Uterus (tissue), 2 donors: ENCODE measurements at regions not wholly inside any gene's neighbourhood (a gene's known extent, or its start where the extent isn't known, plus 50 kb on each side); places are given as distances from the start of the nearest gene placed in this dataset.

ENCODE experiments used
- POLR2A ChIP-seq, 2 donors: fragments of 450-650 bp; IDR thresholded peaks; one replicate each; pipeline ENCODE4 v1.6.1; 2016; ENCODE audit warnings: antibody characterized with exemption in 2 of 2, mild to moderate bottlenecking in 1 of 2, moderate library complexity in 1 of 2
- TF ChIP-seq, protein P1 (sequence below), 4 experiments: fragments of 200-600 bp in 2 of 4; fragments of 450-650 bp in 2 of 4; sonication (generic) in 2 of 4; IDR thresholded peaks; one replicate each; pipeline ENCODE4 v1.5.1; 2016 to 2019; ENCODE audit warnings: antibody characterized with exemption in 4 of 4, mild to moderate bottlenecking in 2 of 4, moderate library complexity in 1 of 4

GRCh38 chr3:178329936-178330335, 206.3 kb upstream of the KCNMB2 start:
- TF ChIP-seq, protein P1, sequence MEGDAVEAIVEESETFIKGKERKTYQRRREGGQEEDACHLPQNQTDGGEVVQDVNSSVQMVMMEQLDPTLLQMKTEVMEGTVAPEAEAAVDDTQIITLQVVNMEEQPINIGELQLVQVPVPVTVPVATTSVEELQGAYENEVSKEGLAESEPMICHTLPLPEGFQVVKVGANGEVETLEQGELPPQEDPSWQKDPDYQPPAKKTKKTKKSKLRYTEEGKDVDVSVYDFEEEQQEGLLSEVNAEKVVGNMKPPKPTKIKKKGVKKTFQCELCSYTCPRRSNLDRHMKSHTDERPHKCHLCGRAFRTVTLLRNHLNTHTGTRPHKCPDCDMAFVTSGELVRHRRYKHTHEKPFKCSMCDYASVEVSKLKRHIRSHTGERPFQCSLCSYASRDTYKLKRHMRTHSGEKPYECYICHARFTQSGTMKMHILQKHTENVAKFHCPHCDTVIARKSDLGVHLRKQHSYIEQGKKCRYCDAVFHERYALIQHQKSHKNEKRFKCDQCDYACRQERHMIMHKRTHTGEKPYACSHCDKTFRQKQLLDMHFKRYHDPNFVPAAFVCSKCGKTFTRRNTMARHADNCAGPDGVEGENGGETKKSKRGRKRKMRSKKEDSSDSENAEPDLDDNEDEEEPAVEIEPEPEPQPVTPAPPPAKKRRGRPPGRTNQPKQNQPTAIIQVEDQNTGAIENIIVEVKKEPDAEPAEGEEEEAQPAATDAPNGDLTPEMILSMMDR (IDR thresholded peaks at IDR 0.05): no peak
- no peak for TF ChIP-seq POLR2A (IDR thresholded peaks at IDR 0.05)
